Esophagus squamous epithelium (tissue), 4 donors: ENCODE measurements at regions not wholly inside any gene's neighbourhood (a gene's known extent, or its start where the extent isn't known, plus 50 kb on each side); places are given as distances from the start of the nearest gene placed in this dataset.

Experiments
- POLR2A ChIP-seq, 4 donors: fragments of 450-650 bp; IDR thresholded peaks; one replicate each; pipeline ENCODE4 v1.6.1; 2017; ENCODE audit warnings: antibody characterized with exemption in 4 of 4, mild to moderate bottlenecking in 4 of 4, moderate library complexity in 3 of 4
- TF ChIP-seq, protein P1 (sequence below), 6 experiments: fragments of 450-650 bp in 4 of 6; fragments of 200-600 bp in 2 of 6; sonication (generic) in 2 of 6; IDR thresholded peaks; one replicate each; pipeline ENCODE4 v1.5.1; 2016 to 2019; ENCODE audit warnings: antibody characterized with exemption in 6 of 6, mild to moderate bottlenecking in 4 of 6, moderate library complexity in 4 of 6

- TF ChIP-seq, protein P1, sequence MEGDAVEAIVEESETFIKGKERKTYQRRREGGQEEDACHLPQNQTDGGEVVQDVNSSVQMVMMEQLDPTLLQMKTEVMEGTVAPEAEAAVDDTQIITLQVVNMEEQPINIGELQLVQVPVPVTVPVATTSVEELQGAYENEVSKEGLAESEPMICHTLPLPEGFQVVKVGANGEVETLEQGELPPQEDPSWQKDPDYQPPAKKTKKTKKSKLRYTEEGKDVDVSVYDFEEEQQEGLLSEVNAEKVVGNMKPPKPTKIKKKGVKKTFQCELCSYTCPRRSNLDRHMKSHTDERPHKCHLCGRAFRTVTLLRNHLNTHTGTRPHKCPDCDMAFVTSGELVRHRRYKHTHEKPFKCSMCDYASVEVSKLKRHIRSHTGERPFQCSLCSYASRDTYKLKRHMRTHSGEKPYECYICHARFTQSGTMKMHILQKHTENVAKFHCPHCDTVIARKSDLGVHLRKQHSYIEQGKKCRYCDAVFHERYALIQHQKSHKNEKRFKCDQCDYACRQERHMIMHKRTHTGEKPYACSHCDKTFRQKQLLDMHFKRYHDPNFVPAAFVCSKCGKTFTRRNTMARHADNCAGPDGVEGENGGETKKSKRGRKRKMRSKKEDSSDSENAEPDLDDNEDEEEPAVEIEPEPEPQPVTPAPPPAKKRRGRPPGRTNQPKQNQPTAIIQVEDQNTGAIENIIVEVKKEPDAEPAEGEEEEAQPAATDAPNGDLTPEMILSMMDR (IDR thresholded peaks at IDR 0.05), result no peak
- TF ChIP-seq POLR2A (IDR thresholded peaks at IDR 0.05), result no peak
Measured at GRCh38 chr2:21836719-21837118, 713.0 kb downstream of the TDRD15 start.
